COLO829 (cell line): ENCODE measurements at regions not wholly inside any gene's neighbourhood (a gene's known extent, or its start where the extent isn't known, plus 50 kb on each side); places are given as distances from the start of the nearest gene placed in this dataset.
"Not testable (repeated sequence)": the region's sequence is repeated elsewhere in the genome, so short reads cannot be mapped to it uniquely, and the experiment has no call there.

Experiments
- DNase-seq: peaks from one replicate; pipeline ENCODE4 v3.0.0; 2012; ENCODE audit warnings: low spot score

DNA sequence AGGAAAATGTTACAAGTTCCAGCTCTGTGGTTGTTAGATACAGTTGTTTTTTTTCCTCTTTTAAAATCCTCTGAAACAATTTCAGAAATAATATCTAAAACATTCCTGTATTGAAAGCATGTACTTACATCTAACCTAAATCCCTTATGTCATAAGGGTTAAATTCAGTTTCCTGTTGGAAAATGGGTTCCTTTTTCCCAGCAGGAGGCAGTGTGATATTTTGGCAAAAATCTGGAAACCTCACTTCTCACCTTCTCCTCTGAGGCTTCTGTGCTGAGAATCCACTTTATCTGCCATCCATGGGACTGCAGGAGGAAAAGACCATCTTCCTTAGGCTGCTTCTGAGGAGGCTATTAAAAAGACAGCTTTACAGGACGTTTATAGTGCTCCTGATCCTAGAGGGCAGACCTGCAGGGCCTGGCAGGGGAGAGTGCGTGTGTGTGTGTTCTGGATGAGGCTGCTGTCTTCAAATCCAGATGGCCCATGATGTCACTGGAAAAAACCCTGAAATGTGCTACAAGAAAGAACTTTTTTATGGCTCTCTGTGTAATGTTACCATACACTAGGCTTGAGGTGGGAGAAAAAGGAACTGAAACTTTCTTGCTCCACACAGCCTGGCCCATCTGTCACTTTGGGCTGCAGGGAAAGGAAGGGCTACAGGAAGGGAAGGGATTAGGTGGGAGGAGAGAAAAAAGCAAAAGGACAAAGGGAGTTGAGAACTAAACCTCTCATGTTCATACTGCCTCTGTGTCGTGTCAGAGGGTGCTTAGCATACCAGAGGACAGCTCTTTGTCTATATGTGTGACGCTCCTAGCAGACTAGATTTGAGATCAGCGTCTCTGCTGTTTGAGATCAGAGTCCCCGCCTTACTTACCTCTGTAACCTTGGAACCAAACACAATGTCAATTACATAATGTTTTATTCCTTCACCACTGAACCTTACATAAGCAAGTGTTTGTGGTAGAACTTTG, 379.2 kb upstream of the SPAG17 start:
- no peak for DNase-seq

DNA sequence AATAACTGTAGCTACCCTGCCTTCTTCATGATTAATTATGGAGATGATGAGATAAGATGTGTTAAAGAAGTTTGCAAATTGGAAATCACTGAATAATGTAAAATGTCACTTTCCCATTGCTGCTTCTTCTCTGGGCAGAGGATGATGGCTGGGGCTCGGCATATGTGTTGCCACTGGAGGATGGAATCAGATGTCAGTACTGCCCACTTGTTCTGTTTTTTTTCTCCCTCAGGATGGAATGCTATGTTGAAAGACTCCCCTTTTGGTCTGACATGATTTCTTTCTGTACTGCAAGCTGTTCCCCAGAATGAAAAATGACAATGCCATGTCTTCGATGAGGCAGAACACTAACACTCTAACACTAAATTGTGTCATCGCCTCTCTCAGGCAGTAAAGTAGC, 373.9 kb upstream of the SPAG17 start:
- no peak for DNase-seq

- peak; percentile 28 for DNase-seq
Measured at GRCh38 chr1:118556936-118557335, 371.9 kb upstream of the SPAG17 start.

- no peak for DNase-seq
Measured at GRCh38 chr1:118555638-118556037, 370.6 kb upstream of the SPAG17 start.

DNA sequence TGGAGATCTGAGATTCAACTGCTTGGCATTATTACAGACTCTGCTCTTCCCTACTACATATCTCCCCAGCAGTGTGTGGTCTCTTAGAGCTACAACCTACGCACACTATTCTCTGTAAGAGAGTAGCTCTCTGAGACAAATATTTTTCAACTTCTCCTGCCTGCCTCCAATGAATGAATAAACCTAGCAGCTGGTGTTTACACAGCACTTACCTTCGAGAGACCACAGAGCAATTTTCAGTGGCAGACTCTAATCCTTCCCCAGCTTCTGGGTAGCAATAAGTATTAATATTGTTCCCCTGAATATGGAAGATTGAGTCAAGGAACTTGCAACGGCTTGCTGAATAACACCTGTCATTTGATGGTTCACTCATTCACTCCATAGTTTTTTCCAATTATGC, 350.9 kb upstream of the SPAG17 start:
- no peak for DNase-seq

DNA sequence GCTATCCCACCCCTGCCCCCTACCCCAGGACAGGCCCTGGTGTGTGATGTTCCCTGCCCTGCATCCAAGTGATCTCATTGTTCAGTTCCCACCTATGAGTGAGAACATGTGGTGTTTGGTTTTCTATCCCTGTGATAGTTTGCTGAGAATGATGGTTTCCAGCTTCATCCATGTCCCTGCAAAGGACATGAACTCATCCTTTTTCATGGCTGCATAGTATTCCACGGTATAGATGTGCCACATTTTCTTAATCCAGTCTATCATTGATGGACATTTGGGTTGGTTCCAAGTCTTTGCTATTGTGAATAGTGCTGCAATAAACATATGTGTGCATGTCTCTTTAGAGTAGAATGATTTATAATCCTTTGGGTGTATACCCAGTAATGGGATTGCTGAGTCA, 326.9 kb upstream of the SPAG17 start:
- not testable (repeated sequence) for DNase-seq

- DNase-seq, result no peak
Measured at GRCh38 chr1:118504867-118505266, 319.8 kb upstream of the SPAG17 start.

DNA sequence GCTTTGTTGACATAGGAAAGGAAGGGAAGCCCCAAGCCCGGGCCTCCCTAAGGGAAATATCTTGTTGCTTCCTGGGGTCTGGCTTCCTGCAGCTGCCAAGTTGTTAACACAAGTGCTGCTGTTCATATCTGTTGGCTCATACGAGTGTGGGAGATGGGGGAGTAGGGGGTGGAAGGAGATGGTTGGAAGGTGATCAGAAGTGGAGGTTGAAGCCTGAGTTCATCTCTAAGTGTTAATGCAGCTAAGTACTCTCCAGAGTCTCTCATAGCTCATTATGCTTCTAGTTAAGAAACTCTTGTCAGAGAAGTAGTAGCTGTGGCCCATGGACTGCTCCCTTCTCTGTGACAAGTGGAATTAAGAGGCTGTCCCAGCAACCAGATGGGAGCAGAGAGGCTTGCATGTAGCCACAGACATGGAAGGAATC, 319.2 kb upstream of the SPAG17 start:
- DNase-seq, result no peak

DNA sequence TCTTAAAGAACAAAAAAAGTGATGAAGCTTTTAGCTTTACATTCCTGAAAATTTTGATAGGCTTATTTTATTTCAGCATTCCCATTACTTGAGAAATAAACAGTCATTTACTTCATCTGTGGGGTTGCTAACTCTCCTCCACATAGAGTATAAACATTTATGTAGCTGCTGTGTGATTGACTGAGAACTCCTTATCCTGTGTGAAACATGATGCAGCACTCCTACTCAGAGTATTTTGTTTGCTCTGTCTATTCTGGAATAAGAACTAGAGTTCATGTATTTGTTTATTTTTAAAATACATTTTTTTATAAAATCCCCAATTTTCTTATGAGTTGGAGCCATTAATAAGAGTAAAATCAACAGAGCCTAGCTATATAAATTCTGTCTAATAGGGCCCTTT, 318.7 kb upstream of the SPAG17 start:
- DNase-seq, result no peak

DNA sequence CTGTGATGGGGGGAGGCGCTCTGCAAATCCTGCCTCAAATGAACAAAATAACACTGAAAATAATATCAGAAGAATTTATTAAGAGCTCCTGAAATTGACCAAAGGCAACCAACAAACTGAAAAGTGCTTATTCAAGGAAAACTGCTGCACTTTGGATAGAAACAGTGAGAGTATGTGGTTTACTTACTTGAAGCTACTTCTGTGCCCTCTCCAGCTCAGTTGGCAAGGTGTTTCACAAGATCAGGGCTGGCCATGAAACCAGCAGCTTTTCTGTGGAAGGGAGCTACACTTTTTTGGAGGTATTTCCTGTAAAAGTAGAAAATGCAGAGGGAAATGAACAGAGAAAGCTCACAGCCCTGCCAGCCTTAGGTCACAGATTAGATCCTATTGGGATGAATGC, 310.0 kb upstream of the SPAG17 start:
- DNase-seq, result no peak

- DNase-seq, result no peak
Measured at GRCh38 chr1:118488787-118489186, 303.8 kb upstream of the SPAG17 start.

DNA sequence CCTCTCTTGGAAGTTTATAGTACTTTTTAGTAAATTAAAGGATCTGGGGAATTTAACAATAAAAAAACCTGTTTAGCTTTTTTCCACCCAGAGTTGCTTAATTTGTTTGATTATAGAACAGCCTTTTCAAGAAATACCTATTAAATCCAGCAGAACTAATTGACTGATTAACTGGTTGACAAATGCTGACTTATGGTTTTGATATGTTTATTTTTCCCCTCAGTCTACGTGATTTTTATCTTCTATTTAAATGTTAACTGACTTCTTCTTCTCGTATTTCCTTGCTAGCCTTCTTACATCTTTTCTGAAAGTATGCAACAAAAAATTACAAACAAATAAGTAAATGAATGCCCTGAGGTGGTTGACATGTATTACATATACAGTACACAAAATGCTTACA, 302.9 kb upstream of the SPAG17 start:
- no peak for DNase-seq

DNA sequence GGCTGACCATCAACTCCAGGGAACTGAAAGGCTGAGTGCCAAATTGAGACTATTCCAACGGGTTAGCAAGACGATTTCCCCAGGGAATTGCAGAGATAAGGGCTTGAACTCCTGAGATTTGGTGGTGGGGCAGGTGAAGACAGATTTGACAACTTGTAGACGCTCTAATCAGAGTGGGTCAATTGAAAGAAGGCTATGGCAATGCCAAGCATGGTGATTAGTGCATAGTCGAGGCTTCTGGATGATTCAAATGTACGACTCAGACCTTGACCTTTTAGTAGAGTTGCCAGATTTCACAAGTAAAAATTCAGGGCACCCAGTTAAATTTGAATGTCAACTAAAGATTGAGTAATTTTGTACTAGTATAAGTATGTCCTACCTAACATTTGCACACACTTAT, 302.1 kb upstream of the SPAG17 start:
- no peak for DNase-seq

GRCh38 chr1:118486199-118486598, 301.2 kb upstream of the SPAG17 start:
- no peak for DNase-seq

DNA sequence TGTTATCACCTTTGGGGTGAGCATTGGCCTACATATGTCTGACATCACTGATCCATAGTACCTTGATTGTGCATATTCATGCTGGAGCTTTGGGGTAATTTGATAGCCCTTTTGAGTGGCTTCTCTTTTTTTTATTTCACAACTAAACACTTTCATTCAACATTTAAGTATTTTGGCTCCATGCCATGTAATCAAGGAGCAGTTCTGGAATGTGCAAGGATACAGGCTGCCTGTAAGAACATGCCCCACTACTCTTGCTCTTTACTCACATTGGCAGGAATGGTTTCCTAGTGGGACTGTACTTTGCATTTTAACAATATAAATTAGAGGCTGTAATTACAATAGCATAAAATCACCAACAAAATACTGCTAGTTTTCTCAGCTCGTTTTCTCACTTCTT, 300.7 kb upstream of the SPAG17 start:
- DNase-seq, result no peak

- DNase-seq, result no peak
Measured at GRCh38 chr1:118484893-118485292, 299.9 kb upstream of the SPAG17 start.

DNA sequence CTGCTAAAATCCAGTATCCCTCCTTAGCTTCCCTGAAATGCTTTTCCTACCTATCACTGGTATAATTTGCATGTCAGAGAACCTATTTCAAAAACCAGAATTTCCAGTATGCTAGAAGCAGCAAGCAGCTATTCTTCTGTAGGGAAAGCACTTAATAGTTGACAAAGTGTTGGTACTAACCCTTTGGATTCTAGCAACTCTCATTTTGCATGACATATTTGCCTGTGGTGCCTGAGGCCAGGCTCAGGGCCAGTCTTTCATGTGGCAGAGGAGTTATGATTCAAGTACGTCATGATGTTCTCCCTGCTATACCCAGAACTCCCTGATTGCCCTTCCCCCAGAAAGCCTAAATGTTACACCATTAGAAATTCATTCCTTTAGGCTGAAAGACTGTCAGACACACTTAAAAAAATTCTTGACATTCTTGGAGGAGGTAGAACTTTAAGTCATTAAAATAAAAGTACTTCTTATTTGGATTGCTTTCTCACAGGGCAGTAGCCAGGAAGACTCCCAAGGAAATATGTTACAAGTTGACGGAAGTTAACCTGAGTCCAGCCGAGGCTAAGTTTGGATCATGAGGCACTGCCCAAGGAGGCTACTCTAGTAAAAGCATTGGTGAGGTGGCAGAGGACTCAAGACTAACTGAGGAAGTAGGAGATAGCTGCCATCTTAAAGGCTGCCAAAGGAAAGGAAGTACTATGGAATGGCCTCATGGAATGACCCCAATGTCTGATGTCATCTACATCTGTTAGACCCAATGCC, 298.4 kb upstream of the SPAG17 start:
- no peak for DNase-seq

DNA sequence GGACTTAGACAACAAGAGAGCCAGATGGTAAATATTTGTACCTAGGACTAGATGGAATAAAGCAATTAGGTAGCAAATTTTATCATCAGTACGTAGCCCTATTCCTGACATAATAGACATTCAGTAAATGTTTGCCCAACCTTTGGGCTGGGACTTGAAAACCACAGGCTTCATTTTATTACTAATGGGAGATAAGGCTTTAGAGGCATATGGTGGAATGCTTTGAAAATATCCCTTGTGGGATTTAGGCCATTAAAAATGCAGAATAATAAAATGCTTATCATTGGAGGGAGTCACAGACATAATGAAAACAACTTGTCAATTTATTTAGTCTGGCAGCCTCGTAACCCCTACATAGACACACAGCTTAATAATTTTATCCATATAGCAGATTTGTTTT, 296.1 kb upstream of the SPAG17 start:
- DNase-seq, result no peak

DNA sequence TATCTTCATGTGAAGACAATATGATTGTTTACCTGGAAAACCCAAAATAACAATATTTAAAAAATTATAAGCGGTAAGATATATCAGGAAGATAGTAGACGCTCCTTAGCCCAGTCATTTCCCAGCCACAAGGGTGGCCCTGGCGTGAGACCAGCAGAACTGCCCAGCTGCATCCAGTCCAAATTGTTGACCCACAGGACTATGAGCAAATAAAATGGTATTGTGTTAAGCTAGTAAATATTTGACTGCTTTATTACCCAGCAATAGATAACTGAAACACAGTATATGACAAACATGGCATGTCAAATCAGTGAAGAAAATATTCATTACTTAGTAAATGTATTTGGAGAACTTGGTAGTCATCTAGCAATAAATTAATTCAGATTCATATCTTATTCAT, 294.3 kb upstream of the SPAG17 start:
- no peak for DNase-seq

GRCh38 chr1:118473825-118474224, 288.8 kb upstream of the SPAG17 start:
- DNase-seq, result no peak

- DNase-seq, result not testable (repeated sequence)
Measured at GRCh38 chr1:118464460-118464859, 279.4 kb upstream of the SPAG17 start.

DNA sequence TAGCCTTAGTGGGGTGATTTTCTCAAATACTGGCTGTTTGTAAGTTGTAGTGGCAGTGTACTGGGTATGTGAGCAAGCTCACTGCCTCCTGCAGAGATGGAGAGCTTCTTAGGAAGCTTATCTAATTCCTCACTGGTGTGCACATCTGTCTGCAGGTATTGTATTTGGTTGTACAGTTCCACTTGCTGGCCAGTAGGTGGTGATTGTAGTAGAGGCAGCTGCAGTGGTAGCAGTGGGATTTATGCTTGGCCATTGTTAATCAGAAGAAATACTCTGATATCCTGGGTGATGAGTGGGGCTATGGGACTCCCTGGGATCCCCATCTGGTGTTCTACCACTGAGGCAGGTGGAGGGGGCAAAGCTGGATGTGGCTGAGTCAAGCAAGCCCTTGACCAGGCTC, 276.1 kb upstream of the SPAG17 start:
- no peak for DNase-seq

GRCh38 chr1:118459871-118460270, 274.8 kb upstream of the SPAG17 start:
- DNase-seq, result no peak
